Osteoblast (primary cell): ENCODE measurements at regions not wholly inside any gene's neighbourhood (a gene's known extent, or its start where the extent isn't known, plus 50 kb on each side); places are given as distances from the start of the nearest gene placed in this dataset.

ENCODE experiments used
- DNase-seq: peaks from one replicate; pipeline ENCODE4 v3.0.0; 2011; ENCODE audit warnings: low spot score, mixed read lengths; ENCODE audit not compliant: insufficient read length; ENCODE audit errors: missing footprints
- H2AFZ ChIP-seq: 2 replicates; pipeline ENCODE4 v1.6.0; 2011; ENCODE audit warnings: mild to moderate bottlenecking, low read length
- H3K27ac ChIP-seq: 2 replicates; pipeline ENCODE4 v1.5.1; 2011; ENCODE audit warnings: mild to moderate bottlenecking, low read depth, low read length, moderate library complexity
- H3K27me3 ChIP-seq: 2 replicates; pipeline ENCODE4 v1.6.0; 2012; ENCODE audit warnings: mild to moderate bottlenecking, control low read depth, inconsistent platforms, low read length, moderate library complexity; ENCODE audit not compliant: insufficient read depth
- H3K36me3 ChIP-seq: 2 replicates; pipeline ENCODE4 v1.5.1; 2011; ENCODE audit warnings: mild to moderate bottlenecking, low read length, control low read depth, moderate library complexity; ENCODE audit not compliant: insufficient read depth
- H3K4me1 ChIP-seq: 2 replicates; pipeline ENCODE4 v1.5.1; 2011; ENCODE audit warnings: mild to moderate bottlenecking, low read length, control low read depth, moderate library complexity; ENCODE audit not compliant: insufficient read depth
- H3K4me2 ChIP-seq: 2 replicates; pipeline ENCODE4 v1.6.0; 2011; ENCODE audit warnings: mild to moderate bottlenecking, low read length; ENCODE audit not compliant: insufficient read depth
- H3K4me3 ChIP-seq: fragments of 200-600 bp; sonication (generic); 3 replicates; pipeline ENCODE4 v1.5.1; 2012; ENCODE audit warnings: mild to moderate bottlenecking, low read length, inconsistent platforms; ENCODE audit not compliant: insufficient read depth
- H3K79me2 ChIP-seq: 2 replicates; pipeline ENCODE4 v1.6.0; 2012; ENCODE audit warnings: mild to moderate bottlenecking, low read length, control low read depth, inconsistent platforms; ENCODE audit not compliant: insufficient read depth
- H3K9me3 ChIP-seq: 2 replicates; pipeline ENCODE4 v1.5.1; 2011; ENCODE audit warnings: low read depth, low read length, control low read depth
- H4K20me1 ChIP-seq: 2 replicates; pipeline ENCODE4 v1.6.0; 2012; ENCODE audit warnings: mild to moderate bottlenecking, low read length, control low read depth; ENCODE audit not compliant: insufficient read depth
- CTCF ChIP-seq: IDR thresholded peaks from 2 replicates; pipeline ENCODE4 v1.5.1; 2011; ENCODE audit warnings: mild to moderate bottlenecking, low read depth, low read length, moderate library complexity; ENCODE audit errors: extremely low read depth

GRCh38 chr4:155099231-155099630 is 109.2 kb upstream of the NPY2R start:
- Histone ChIP-seq H3K4me3 (no peak overlapping the region), H3K36me3 (no peaks in the 10 kb centered on the region), H3K4me2 (no peak overlapping the region), H4K20me1 (no peaks in the 10 kb centered on the region), H2AFZ (no peak overlapping the region), H3K9me3 (no peaks in the 10 kb centered on the region), H3K27ac (no peak overlapping the region), H3K27me3 (no peaks in the 10 kb centered on the region), H3K4me1 (peaks cover 5% of the 10 kb centered on the region), H3K79me2 (no peaks in the 10 kb centered on the region)
- no peak for DNase-seq
- no peak for TF ChIP-seq CTCF

- no peak overlapping the region for H3K4me2 ChIP-seq
- H3K9me3 ChIP-seq = no peaks in the 10 kb centered on the region
- TF ChIP-seq CTCF = no peak
- peak overlapping the region; percentile 3 for H2AFZ ChIP-seq
- H3K4me1 ChIP-seq = no peaks in the 10 kb centered on the region
- no peaks in the 10 kb centered on the region for H3K27me3 ChIP-seq
- no peaks in the 10 kb centered on the region for H4K20me1 ChIP-seq
- no peaks in the 10 kb centered on the region for H3K79me2 ChIP-seq
- no peak overlapping the region for H3K27ac ChIP-seq
- no peak overlapping the region for H3K4me3 ChIP-seq
- no peaks in the 10 kb centered on the region for H3K36me3 ChIP-seq
- no peak for DNase-seq
Observed at GRCh38 chr4:155106629-155107028, 101.8 kb upstream of the NPY2R start.

- Histone ChIP-seq H2AFZ (peak overlapping the region; percentile 3), H3K4me1 (no peaks in the 10 kb centered on the region), H3K27me3 (no peaks in the 10 kb centered on the region), H3K4me3 (no peak overlapping the region), H4K20me1 (no peaks in the 10 kb centered on the region), H3K4me2 (no peak overlapping the region), H3K36me3 (no peaks in the 10 kb centered on the region), H3K79me2 (no peaks in the 10 kb centered on the region), H3K27ac (no peak overlapping the region), H3K9me3 (no peaks in the 10 kb centered on the region)
- TF ChIP-seq CTCF = no peak
- DNase-seq = no peak
Observed at GRCh38 chr4:155107059-155107458, 101.4 kb upstream of the NPY2R start.

- Histone ChIP-seq H3K27me3 (no peaks in the 10 kb centered on the region), H3K79me2 (no peaks in the 10 kb centered on the region), H3K36me3 (no peaks in the 10 kb centered on the region), H3K9me3 (no peaks in the 10 kb centered on the region), H4K20me1 (no peaks in the 10 kb centered on the region), H3K27ac (no peak overlapping the region), H3K4me1 (no peaks in the 10 kb centered on the region), H3K4me2 (no peak overlapping the region), H3K4me3 (no peak overlapping the region), H2AFZ (no peak overlapping the region)
- no peak for TF ChIP-seq CTCF
- no peak for DNase-seq
Observed at GRCh38 chr4:155114790-155115189, 93.6 kb upstream of the NPY2R start.
